ENCODE measurements at regions not wholly inside any gene's neighbourhood (a gene's known extent, or its start where the extent isn't known, plus 50 kb on each side); places are given as distances from the start of the nearest gene placed in this dataset.
A peak's percentile ranks its signal among the peaks of the same experiment; 100 is the strongest.

DNA sequence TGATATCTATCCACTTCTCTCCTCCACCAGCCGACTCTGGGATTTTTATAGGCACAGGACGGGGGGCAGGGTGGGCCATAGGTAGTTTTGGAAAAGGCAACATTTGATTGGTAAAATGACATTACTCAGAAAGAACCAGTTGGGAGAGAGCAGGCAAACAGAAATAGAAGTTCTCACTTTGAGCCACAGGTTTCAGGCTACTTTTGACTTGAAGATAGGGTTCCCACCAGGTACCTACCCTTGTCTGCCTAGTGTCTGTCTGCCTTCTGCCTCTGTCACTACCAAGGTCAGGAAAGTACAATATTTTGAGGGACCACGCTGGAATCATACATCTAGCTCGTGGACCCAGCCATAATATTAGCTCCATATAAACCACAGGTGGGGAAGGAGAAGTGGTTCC, 412.9 kb upstream of the GRM7 start:
- TF ChIP-seq MYC (IDR thresholded peaks at IDR 0.05; ENCODE audit: low read depth, low read length) (no peak), GATA2 (IDR thresholded peaks at IDR 0.05; ENCODE audit: insufficient read depth, insufficient read length, low read depth, low read length) (no peak), FOS (IDR thresholded peaks at IDR 0.05; ENCODE audit: borderline replicate concordance, insufficient read depth, low read length) (no peak), EZH2 (IDR thresholded peaks at IDR 0.05; ENCODE audit: borderline replicate concordance, low read depth, low read length, severe bottlenecking) (no peak)
- DNase-seq (ENCODE audit: low read depth, low spot score) (peak; percentile 1), FAIRE-seq (no peak)
- H3K9me1 ChIP-seq (replicated peaks; ENCODE audit: control insufficient read depth, extremely low read depth, insufficient read depth, low read length) = no peaks in the 10 kb centered on the region
- POLR2A ChIA-PET = no interaction called here
- no peaks in the 10 kb centered on the region for H3K36me3 ChIP-seq (ENCODE audit: control insufficient read depth in 2 of 2, extremely low read depth in 1 of 2, insufficient read depth in 2 of 2, low read length in 2 of 2)
- CTCF ChIA-PET = no interaction called here
- no peaks in the 10 kb centered on the region for H3K79me2 ChIP-seq (ENCODE audit: control insufficient read depth, insufficient read depth, low read length)
- no peaks in the 10 kb centered on the region for H3K9me3 ChIP-seq (replicated peaks; ENCODE audit: control insufficient read depth, insufficient read depth, low read length)
- no peak overlapping the region for H3K27ac ChIP-seq (ENCODE audit: insufficient read depth, low read depth, low read length)
- H3K9ac ChIP-seq (replicated peaks; ENCODE audit: extremely low read depth, insufficient read depth, low read length) = no peak overlapping the region
- dilution Hi-C loops (cut with MboI; ENCODE audit: extremely low pct_ligation_motif_present, low sequenced_read_pairs) = no loop called here
- H3K4me1 ChIP-seq (ENCODE audit: control insufficient read depth, extremely low read depth, insufficient read depth, low read length) = peaks cover 40% of the 10 kb centered on the region
- H2AFZ ChIP-seq (ENCODE audit: low read depth, low read length) = no peak overlapping the region
- no peaks in the 10 kb centered on the region for H4K20me1 ChIP-seq (replicated peaks; ENCODE audit: control insufficient read depth, extremely low read depth, insufficient read depth, low read length)
- intact Hi-C loops (cut with micrococcal nuclease) = loop anchor here (2.0 kb wide), 4 partner anchors 861 to 1997 kb away; no protein-coding TSS in a partner anchor
- H3K4me2 ChIP-seq (ENCODE audit: insufficient read depth, low read length) = no peak overlapping the region
- no peak overlapping the region for H3K4me3 ChIP-seq (replicated peaks in 1 of 3; ENCODE audit: insufficient read depth in 1 of 3, low read depth in 1 of 3, low read length in 3 of 3)
- BruUV-seq (replicated peaks) = no TSS peak
- H3K27me3 ChIP-seq (ENCODE audit: control insufficient read depth in 2 of 2, insufficient read depth in 2 of 2, low read length in 2 of 2) = no peaks in the 10 kb centered on the region

DNA sequence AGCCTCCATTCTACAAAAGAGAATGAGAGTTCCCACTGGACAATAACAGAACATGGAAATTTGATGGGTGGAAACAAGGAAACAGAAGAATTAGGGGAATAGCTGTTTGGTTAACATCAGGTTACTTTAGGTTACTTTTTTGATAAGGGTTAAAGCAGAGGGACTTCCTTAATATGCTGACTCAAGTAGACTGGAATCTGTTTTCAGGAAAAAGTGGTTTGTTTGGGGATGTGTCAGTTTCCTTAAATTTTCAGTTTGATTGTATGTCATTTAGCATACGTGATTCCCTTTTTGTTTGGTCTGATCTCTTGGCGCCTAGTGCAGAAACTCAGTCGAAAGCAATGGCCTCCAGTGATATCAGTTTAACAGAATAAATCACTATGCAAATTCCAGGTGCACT, 411.8 kb upstream of the GRM7 start:
- no peaks in the 10 kb centered on the region for H3K9me1 ChIP-seq (replicated peaks; ENCODE audit: control insufficient read depth, extremely low read depth, insufficient read depth, low read length)
- intact Hi-C loops (cut with micrococcal nuclease) = loop anchor here (1.0 to 2.0 kb wide), 5 partner anchors 860 to 1996 kb away; no protein-coding TSS in a partner anchor
- POLR2A ChIA-PET = no interaction called here

More for the DNA sequence above, 411.8 kb upstream of the GRM7 start:
- CTCF ChIA-PET = interaction anchor here (1.6 kb wide), 1 partner anchor 1662 kb away, joined by 3 read pairs; no protein-coding TSS in a partner anchor
- Histone ChIP-seq H3K79me2 (ENCODE audit: control insufficient read depth, insufficient read depth, low read length) (no peaks in the 10 kb centered on the region), H3K36me3 (ENCODE audit: control insufficient read depth in 2 of 2, extremely low read depth in 1 of 2, insufficient read depth in 2 of 2, low read length in 2 of 2) (no peaks in the 10 kb centered on the region), H4K20me1 (replicated peaks; ENCODE audit: control insufficient read depth, extremely low read depth, insufficient read depth, low read length) (no peaks in the 10 kb centered on the region), H3K9me3 (replicated peaks; ENCODE audit: control insufficient read depth, insufficient read depth, low read length) (no peaks in the 10 kb centered on the region), H3K4me1 (ENCODE audit: control insufficient read depth, extremely low read depth, insufficient read depth, low read length) (peaks cover 40% of the 10 kb centered on the region), H2AFZ (ENCODE audit: low read depth, low read length) (peak overlapping the region; percentile 1), H3K4me2 (ENCODE audit: insufficient read depth, low read length) (peak overlapping the region; percentile 55), H3K9ac (replicated peaks; ENCODE audit: extremely low read depth, insufficient read depth, low read length) (peak overlapping the region; percentile 44), H3K4me3 (replicated peaks in 1 of 3; ENCODE audit: insufficient read depth in 1 of 3, low read depth in 1 of 3, low read length in 3 of 3) (no peak overlapping the region), H3K27ac (ENCODE audit: insufficient read depth, low read depth, low read length) (peak overlapping the region; percentile 76), H3K27me3 (ENCODE audit: control insufficient read depth in 2 of 2, insufficient read depth in 2 of 2, low read length in 2 of 2) (no peaks in the 10 kb centered on the region)
- dilution Hi-C loops (cut with MboI; ENCODE audit: extremely low pct_ligation_motif_present, low sequenced_read_pairs) = no loop called here
- FAIRE-seq (peak; percentile 97), DNase-seq (ENCODE audit: low read depth, low spot score) (peak; percentile 87)
- no TSS peak for BruUV-seq (replicated peaks)
- peak; percentile 88 for TF ChIP-seq JUN (IDR thresholded peaks at IDR 0.05; ENCODE audit: borderline replicate concordance, insufficient read depth, insufficient read length, low read depth)
- no peak for TF ChIP-seq POLR2A (IDR thresholded peaks at IDR 0.05; ENCODE audit: low read depth, low read length)
- TF ChIP-seq MAX (IDR thresholded peaks at IDR 0.05; ENCODE audit: insufficient read depth, insufficient read length) = no peak
- TF ChIP-seq EZH2 (IDR thresholded peaks at IDR 0.05; ENCODE audit: borderline replicate concordance, low read depth, low read length, severe bottlenecking) = no peak
- TF ChIP-seq, protein P1, sequence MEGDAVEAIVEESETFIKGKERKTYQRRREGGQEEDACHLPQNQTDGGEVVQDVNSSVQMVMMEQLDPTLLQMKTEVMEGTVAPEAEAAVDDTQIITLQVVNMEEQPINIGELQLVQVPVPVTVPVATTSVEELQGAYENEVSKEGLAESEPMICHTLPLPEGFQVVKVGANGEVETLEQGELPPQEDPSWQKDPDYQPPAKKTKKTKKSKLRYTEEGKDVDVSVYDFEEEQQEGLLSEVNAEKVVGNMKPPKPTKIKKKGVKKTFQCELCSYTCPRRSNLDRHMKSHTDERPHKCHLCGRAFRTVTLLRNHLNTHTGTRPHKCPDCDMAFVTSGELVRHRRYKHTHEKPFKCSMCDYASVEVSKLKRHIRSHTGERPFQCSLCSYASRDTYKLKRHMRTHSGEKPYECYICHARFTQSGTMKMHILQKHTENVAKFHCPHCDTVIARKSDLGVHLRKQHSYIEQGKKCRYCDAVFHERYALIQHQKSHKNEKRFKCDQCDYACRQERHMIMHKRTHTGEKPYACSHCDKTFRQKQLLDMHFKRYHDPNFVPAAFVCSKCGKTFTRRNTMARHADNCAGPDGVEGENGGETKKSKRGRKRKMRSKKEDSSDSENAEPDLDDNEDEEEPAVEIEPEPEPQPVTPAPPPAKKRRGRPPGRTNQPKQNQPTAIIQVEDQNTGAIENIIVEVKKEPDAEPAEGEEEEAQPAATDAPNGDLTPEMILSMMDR (IDR thresholded peaks at IDR 0.05; ENCODE audit: extremely low read depth in 1 of 2, insufficient read depth in 1 of 2, low read depth in 1 of 2, low read length in 2 of 2) = no peak
- peak; percentile 79 for TF ChIP-seq FOS (IDR thresholded peaks at IDR 0.05; ENCODE audit: borderline replicate concordance, insufficient read depth, low read length)
- TF ChIP-seq GATA2 (IDR thresholded peaks at IDR 0.05; ENCODE audit: insufficient read depth, insufficient read length, low read depth, low read length) = peak; percentile 52
- no peak for TF ChIP-seq MYC (IDR thresholded peaks at IDR 0.05; ENCODE audit: low read depth, low read length)
- peak; percentile 64 for TF ChIP-seq POLR2AphosphoS5 (IDR thresholded peaks at IDR 0.05; ENCODE audit: insufficient read depth, low read depth, low read length)

Measured in endothelial cell of umbilical vein (primary cell).